ENCODE measurements at regions not wholly inside any gene's neighbourhood (a gene's known extent, or its start where the extent isn't known, plus 50 kb on each side); places are given as distances from the start of the nearest gene placed in this dataset.

- H3K4me3 ChIP-seq: no peak overlapping the region
- TF ChIP-seq CTCF (IDR thresholded peaks at IDR 0.05): no peak
- H3K9ac ChIP-seq (ENCODE audit: low read depth in 2 of 2, low read length in 2 of 2): no peak overlapping the region
- intact Hi-C loops (cut with DNase I): no loop called here
- H3K36me3 ChIP-seq: no peaks in the 10 kb centered on the region
- no peaks in the 10 kb centered on the region for H3K4me1 ChIP-seq
- no peak for DNase-seq
- no peaks in the 10 kb centered on the region for H3K9me3 ChIP-seq
- H3K27me3 ChIP-seq: no peaks in the 10 kb centered on the region
- H3K27ac ChIP-seq: no peak overlapping the region
These were observed 791.8 kb upstream of the C9orf72 start for GRCh38 chr9:28365020-28365640.

- Histone ChIP-seq H3K27me3 (no peaks in the 10 kb centered on the region), H3K9me3 (no peaks in the 10 kb centered on the region), H3K36me3 (no peaks in the 10 kb centered on the region), H3K27ac (no peak overlapping the region), H3K4me3 (no peak overlapping the region), H3K9ac (ENCODE audit: low read depth in 2 of 2, low read length in 2 of 2) (no peak overlapping the region), H3K4me1 (no peaks in the 10 kb centered on the region)
- no peak for TF ChIP-seq CTCF (IDR thresholded peaks at IDR 0.05)
- intact Hi-C loops (cut with DNase I): no loop called here
- DNase-seq: no peak
These were observed 792.4 kb upstream of the C9orf72 start for GRCh38 chr9:28365728-28366127.

- Histone ChIP-seq H3K27me3 (no peaks in the 10 kb centered on the region), H3K4me1 (no peaks in the 10 kb centered on the region), H3K27ac (no peak overlapping the region), H3K9me3 (no peaks in the 10 kb centered on the region), H3K36me3 (no peaks in the 10 kb centered on the region), H3K4me3 (no peak overlapping the region), H3K9ac (ENCODE audit: low read depth in 2 of 2, low read length in 2 of 2) (no peak overlapping the region)
- intact Hi-C loops (cut with DNase I): no loop called here
- TF ChIP-seq CTCF (IDR thresholded peaks at IDR 0.05): no peak
- no peak for DNase-seq
These were observed 805.0 kb upstream of the C9orf72 start for GRCh38 chr9:28378231-28378630.

- no peak overlapping the region for H3K4me3 ChIP-seq
- no peak for TF ChIP-seq CTCF (IDR thresholded peaks at IDR 0.05)
- H3K4me1 ChIP-seq: no peaks in the 10 kb centered on the region
- no peaks in the 10 kb centered on the region for H3K9me3 ChIP-seq
- intact Hi-C loops (cut with DNase I): no loop called here
- no peaks in the 10 kb centered on the region for H3K27me3 ChIP-seq
- DNase-seq: no peak
- H3K36me3 ChIP-seq: no peaks in the 10 kb centered on the region
- H3K27ac ChIP-seq: no peak overlapping the region
- no peak overlapping the region for H3K9ac ChIP-seq (ENCODE audit: low read depth in 2 of 2, low read length in 2 of 2)
These were observed 805.8 kb upstream of the C9orf72 start for GRCh38 chr9:28379082-28379481.

GRCh38 chr9:28389411-28389810, 816.1 kb upstream of the C9orf72 start:
- DNase-seq: no peak

More at GRCh38 chr9:28389411-28389810, 816.1 kb upstream of the C9orf72 start:
- H3K4me1 ChIP-seq: no peaks in the 10 kb centered on the region
- TF ChIP-seq CTCF (IDR thresholded peaks at IDR 0.05): no peak
- H3K36me3 ChIP-seq: no peaks in the 10 kb centered on the region
- no peak overlapping the region for H3K9ac ChIP-seq (ENCODE audit: low read depth in 2 of 2, low read length in 2 of 2)
- H3K27me3 ChIP-seq: no peaks in the 10 kb centered on the region
- H3K27ac ChIP-seq: no peak overlapping the region
- no peaks in the 10 kb centered on the region for H3K9me3 ChIP-seq
- intact Hi-C loops (cut with DNase I): no loop called here
- no peak overlapping the region for H3K4me3 ChIP-seq
